Hematopoietic multipotent progenitor cell treated with erythropoietin and hydrocortisone succinate and interleukin-3 and kit ligand, for 4 days (in vitro differentiated cells): ENCODE measurements at regions not wholly inside any gene's neighbourhood (a gene's known extent, or its start where the extent isn't known, plus 50 kb on each side); places are given as distances from the start of the nearest gene placed in this dataset.
A peak's percentile ranks its signal among the peaks of the same experiment; 100 is the strongest.

Source experiments
- DNase-seq: peaks from one replicate; pipeline ENCODE4 v3.0.0-alpha.2; 2015

DNA sequence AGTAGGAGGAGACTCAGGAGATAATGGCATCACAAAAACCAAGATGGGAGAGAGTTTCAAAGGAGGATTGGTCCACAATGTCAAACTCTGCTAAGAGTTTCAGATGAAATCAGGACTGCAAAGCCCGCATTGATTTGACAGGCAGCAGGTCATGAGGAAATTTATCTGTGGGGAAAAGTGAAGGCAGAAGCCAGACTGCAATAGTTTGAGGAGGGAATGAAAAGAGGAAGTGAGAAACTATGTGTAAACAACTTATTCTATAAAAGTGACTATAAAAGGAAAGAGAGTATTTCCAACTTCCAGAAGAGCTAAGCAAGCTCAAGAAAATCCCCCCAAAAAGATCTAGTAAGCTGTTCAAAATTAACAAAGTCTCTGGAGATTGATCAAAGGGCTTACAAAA, 66.3 kb upstream of the DGKK start:
- peak; percentile 2 for DNase-seq
